Gastroesophageal sphincter (tissue), 4 donors: ENCODE measurements at regions not wholly inside any gene's neighbourhood (a gene's known extent, or its start where the extent isn't known, plus 50 kb on each side); places are given as distances from the start of the nearest gene placed in this dataset.

Source experiments
- ATAC-seq: fragments of 150-250 bp; one replicate; pipeline ENCODE4 v1.9.1; 2016; ENCODE audit warnings: mild to moderate bottlenecking, moderate library complexity
- H3K27ac ChIP-seq, 4 donors: fragments of 200-600 bp; sonication (generic) in 3 of 4; 1 replicate in 3 of 4; 2 replicates in 1 of 4; pipeline ENCODE4 v1.5.1; 2016 to 2019
- H3K27me3 ChIP-seq: fragments of 200-600 bp; sonication (generic); one replicate; pipeline ENCODE4 v1.5.1; 2019
- H3K36me3 ChIP-seq, 2 donors: fragments of 200-600 bp; sonication (generic); one replicate each; pipeline ENCODE4 v1.5.1; 2019; ENCODE audit warnings: control low read depth in 1 of 2
- H3K4me1 ChIP-seq, 3 donors: fragments of 200-600 bp; sonication (generic); 1 replicate in 2 of 3; 2 replicates in 1 of 3; pipeline ENCODE4 v1.5.1; 2016 to 2019; ENCODE audit warnings: control low read depth in 2 of 3
- H3K4me3 ChIP-seq, 2 donors: fragments of 200-600 bp; sonication (generic); one replicate each; pipeline ENCODE4 v1.5.1; 2019; ENCODE audit warnings: mild to moderate bottlenecking in 1 of 2, moderate library complexity in 1 of 2
- H3K9me3 ChIP-seq, 3 donors: fragments of 200-600 bp; sonication (generic); one replicate each; pipeline ENCODE4 v1.5.1; 2017 to 2019; ENCODE audit warnings: control low read depth in 2 of 3
- CTCF ChIP-seq, 4 experiments: fragments of 200-600 bp in 2 of 4; fragments of 450-650 bp in 2 of 4; sonication (generic) in 1 of 4; IDR thresholded peaks; one replicate each; pipeline ENCODE4 v1.5.1; 2017 to 2019; ENCODE audit warnings: antibody characterized with exemption in 4 of 4, mild to moderate bottlenecking in 2 of 4, moderate library complexity in 2 of 4
- EP300 ChIP-seq: sonication (generic); formaldehyde crosslinking; IDR thresholded peaks from one replicate; pipeline ENCODE4 v1.6.1; 2017; ENCODE audit warnings: antibody characterized with exemption, mild to moderate bottlenecking
- POLR2A ChIP-seq, 2 donors: fragments of 450-650 bp; IDR thresholded peaks; one replicate each; pipeline ENCODE4 v1.6.1; 2017; ENCODE audit warnings: antibody characterized with exemption in 2 of 2, mild to moderate bottlenecking in 2 of 2, moderate library complexity in 1 of 2
- POLR2AphosphoS5 ChIP-seq: sonication (generic); formaldehyde crosslinking; IDR thresholded peaks from one replicate; pipeline ENCODE4 v1.6.1; 2017; ENCODE audit warnings: antibody characterized with exemption
- WGBS, 2 donors: methylation state at CpG; one replicate each; pipeline ENCODE4 v1.1.5; 2018; ENCODE audit warnings: low coverage in 1 of 2; 5-methylcytosine and 5-hydroxymethylcytosine counted together

GRCh38 chr17:45676695-45677094, 107.4 kb upstream of the CRHR1 start:
- no peaks in the 10 kb centered on the region for H3K4me1 ChIP-seq
- 59 to 84% methylated on average over 2 to 4 of the region's 6 CpGs for WGBS, 2 donors
- peaks cover 0 to 28% (median 0%) of the 10 kb centered on the region in 3 donors for H3K9me3 ChIP-seq
- TF ChIP-seq POLR2AphosphoS5: no peak
- no peak for TF ChIP-seq POLR2A (IDR thresholded peaks at IDR 0.05)
- TF ChIP-seq EP300: no peak
- TF ChIP-seq CTCF (IDR thresholded peaks at IDR 0.05): no peak
- no peak overlapping the region for H3K27ac ChIP-seq
- peaks cover 51% of the 10 kb centered on the region for H3K27me3 ChIP-seq
- no peaks in the 10 kb centered on the region for H3K36me3 ChIP-seq
- H3K4me3 ChIP-seq: no peak overlapping the region
- ATAC-seq: no peak

GRCh38 chr17:45677770-45678169, 106.3 kb upstream of the CRHR1 start:
- Histone ChIP-seq H3K4me3 (no peak overlapping the region), H3K36me3 (no peaks in the 10 kb centered on the region), H3K27ac (no peak overlapping the region), H3K9me3 (peaks cover 0 to 28% (median 0%) of the 10 kb centered on the region in 3 donors), H3K27me3 (peaks cover 41% of the 10 kb centered on the region), H3K4me1 (no peaks in the 10 kb centered on the region)
- TF ChIP-seq POLR2AphosphoS5: no peak
- TF ChIP-seq POLR2A (IDR thresholded peaks at IDR 0.05): no peak
- TF ChIP-seq CTCF (IDR thresholded peaks at IDR 0.05): no peak
- no peak for TF ChIP-seq EP300
- no peak for ATAC-seq
- 52% methylated on average over 2 of the region's 3 CpGs; no CpG with 5 or more reads in 1 of the 2 donors for WGBS, 2 donors

GRCh38 chr17:45679426-45679825, 104.7 kb upstream of the CRHR1 start:
- TF ChIP-seq CTCF (IDR thresholded peaks at IDR 0.05) (no peak), EP300 (no peak), POLR2AphosphoS5 (no peak), POLR2A (IDR thresholded peaks at IDR 0.05) (no peak)
- no peak for ATAC-seq
- Histone ChIP-seq H3K4me1 (no peaks in the 10 kb centered on the region), H3K36me3 (no peaks in the 10 kb centered on the region), H3K9me3 (peaks cover 0 to 28% (median 0%) of the 10 kb centered on the region in 3 donors), H3K4me3 (no peak overlapping the region), H3K27ac (no peak overlapping the region), H3K27me3 (peaks cover 40% of the 10 kb centered on the region)
- 88 to 95% methylated on average over 1 to 4 of the region's 4 CpGs for WGBS, 2 donors

- ATAC-seq: no peak
- Histone ChIP-seq H3K27me3 (peaks cover 43% of the 10 kb centered on the region), H3K4me3 (no peak overlapping the region), H3K9me3 (peaks cover 0 to 23% (median 0%) of the 10 kb centered on the region in 3 donors), H3K4me1 (no peaks in the 10 kb centered on the region), H3K27ac (no peak overlapping the region), H3K36me3 (no peaks in the 10 kb centered on the region)
- 57% methylated on average over 2 of the region's 2 CpGs; no CpG with 5 or more reads in 1 of the 2 donors for WGBS, 2 donors
- TF ChIP-seq POLR2AphosphoS5 (no peak), CTCF (IDR thresholded peaks at IDR 0.05) (no peak), POLR2A (IDR thresholded peaks at IDR 0.05) (no peak), EP300 (no peak)
These were observed 103.8 kb upstream of the CRHR1 start for GRCh38 chr17:45680360-45680759.

- no peaks in the 10 kb centered on the region for H3K4me1 ChIP-seq
- H3K9me3 ChIP-seq: peaks cover 0 to 15% (median 0%) of the 10 kb centered on the region in 3 donors
- TF ChIP-seq EP300 (no peak), CTCF (IDR thresholded peaks at IDR 0.05) (no peak), POLR2AphosphoS5 (no peak), POLR2A (IDR thresholded peaks at IDR 0.05) (no peak)
- ATAC-seq: no peak
- H3K36me3 ChIP-seq: no peaks in the 10 kb centered on the region
- WGBS, 2 donors: 46 to 67% methylated on average over 5 to 7 of the region's 9 CpGs
- H3K27me3 ChIP-seq: peaks cover 44% of the 10 kb centered on the region
- H3K4me3 ChIP-seq: no peak overlapping the region
- no peak overlapping the region for H3K27ac ChIP-seq
These were observed 102.4 kb upstream of the CRHR1 start for GRCh38 chr17:45681706-45682105.
